ENCODE measurements at regions not wholly inside any gene's neighbourhood (a gene's known extent, or its start where the extent isn't known, plus 50 kb on each side); places are given as distances from the start of the nearest gene placed in this dataset.

GRCh38 chr10:62466590-62466989, 92.4 kb downstream of the ZNF365 start:
- H3K4me2 ChIP-seq (ENCODE audit: low read length): no peak overlapping the region
- H3K4me1 ChIP-seq (ENCODE audit: control insufficient read depth, insufficient read depth, low read length): peaks cover 4% of the 10 kb centered on the region
- no peak overlapping the region for H3K9ac ChIP-seq (ENCODE audit: low read depth, low read length)
- H3K4me3 ChIP-seq (ENCODE audit: low read length): no peak overlapping the region
- no peaks in the 10 kb centered on the region for H3K27me3 ChIP-seq (ENCODE audit: control insufficient read depth, insufficient read depth, low read length)
- H3K36me3 ChIP-seq (ENCODE audit: insufficient read depth, low read length): no peaks in the 10 kb centered on the region
- H3K9me3 ChIP-seq (replicated peaks; ENCODE audit: low read length): no peaks in the 10 kb centered on the region

- Histone ChIP-seq H3K9me3 (replicated peaks; ENCODE audit: low read length) (no peaks in the 10 kb centered on the region), H3K9ac (ENCODE audit: low read depth, low read length) (no peak overlapping the region), H3K4me3 (ENCODE audit: low read length) (no peak overlapping the region), H3K27me3 (ENCODE audit: control insufficient read depth, insufficient read depth, low read length) (no peaks in the 10 kb centered on the region), H3K4me2 (ENCODE audit: low read length) (no peak overlapping the region), H3K36me3 (ENCODE audit: insufficient read depth, low read length) (no peaks in the 10 kb centered on the region), H3K4me1 (ENCODE audit: control insufficient read depth, insufficient read depth, low read length) (peaks cover 4% of the 10 kb centered on the region)
These were observed 93.4 kb downstream of the ZNF365 start for GRCh38 chr10:62467527-62467926.

- Histone ChIP-seq H3K27me3 (ENCODE audit: control insufficient read depth, insufficient read depth, low read length) (no peaks in the 10 kb centered on the region), H3K9me3 (replicated peaks; ENCODE audit: low read length) (no peaks in the 10 kb centered on the region), H3K4me1 (ENCODE audit: control insufficient read depth, insufficient read depth, low read length) (peaks cover 4% of the 10 kb centered on the region), H3K9ac (ENCODE audit: low read depth, low read length) (no peak overlapping the region), H3K4me3 (ENCODE audit: low read length) (no peak overlapping the region), H3K36me3 (ENCODE audit: insufficient read depth, low read length) (no peaks in the 10 kb centered on the region), H3K4me2 (ENCODE audit: low read length) (no peak overlapping the region)
These were observed 97.5 kb downstream of the ZNF365 start for GRCh38 chr10:62471711-62472110.

GRCh38 chr10:62473241-62473640, 99.1 kb downstream of the ZNF365 start:
- H3K36me3 ChIP-seq (ENCODE audit: insufficient read depth, low read length): no peaks in the 10 kb centered on the region
- no peaks in the 10 kb centered on the region for H3K27me3 ChIP-seq (ENCODE audit: control insufficient read depth, insufficient read depth, low read length)
- no peak overlapping the region for H3K9ac ChIP-seq (ENCODE audit: low read depth, low read length)
- H3K4me3 ChIP-seq (ENCODE audit: low read length): no peak overlapping the region
- H3K4me1 ChIP-seq (ENCODE audit: control insufficient read depth, insufficient read depth, low read length): no peaks in the 10 kb centered on the region
- no peaks in the 10 kb centered on the region for H3K9me3 ChIP-seq (replicated peaks; ENCODE audit: low read length)
- H3K4me2 ChIP-seq (ENCODE audit: low read length): no peak overlapping the region

- no peak overlapping the region for H3K4me3 ChIP-seq (ENCODE audit: low read length)
- H3K4me1 ChIP-seq (ENCODE audit: control insufficient read depth, insufficient read depth, low read length): no peaks in the 10 kb centered on the region
- no peaks in the 10 kb centered on the region for H3K36me3 ChIP-seq (ENCODE audit: insufficient read depth, low read length)
- no peaks in the 10 kb centered on the region for H3K27me3 ChIP-seq (ENCODE audit: control insufficient read depth, insufficient read depth, low read length)
- no peak overlapping the region for H3K9ac ChIP-seq (ENCODE audit: low read depth, low read length)
- no peak overlapping the region for H3K4me2 ChIP-seq (ENCODE audit: low read length)
- H3K9me3 ChIP-seq (replicated peaks; ENCODE audit: low read length): no peaks in the 10 kb centered on the region
These were observed 101.4 kb downstream of the ZNF365 start for GRCh38 chr10:62475551-62475950.

- Histone ChIP-seq H3K4me2 (ENCODE audit: low read length) (no peak overlapping the region), H3K4me1 (ENCODE audit: control insufficient read depth, insufficient read depth, low read length) (no peaks in the 10 kb centered on the region), H3K36me3 (ENCODE audit: insufficient read depth, low read length) (no peaks in the 10 kb centered on the region), H3K27me3 (ENCODE audit: control insufficient read depth, insufficient read depth, low read length) (no peaks in the 10 kb centered on the region), H3K9ac (ENCODE audit: low read depth, low read length) (no peak overlapping the region), H3K4me3 (ENCODE audit: low read length) (no peak overlapping the region), H3K9me3 (replicated peaks; ENCODE audit: low read length) (no peaks in the 10 kb centered on the region)
These were observed 105.4 kb downstream of the ZNF365 start for GRCh38 chr10:62479523-62479922.

GRCh38 chr10:62480196-62480595, 106.0 kb downstream of the ZNF365 start:
- no peak overlapping the region for H3K4me3 ChIP-seq (ENCODE audit: low read length)
- H3K27me3 ChIP-seq (ENCODE audit: control insufficient read depth, insufficient read depth, low read length): no peaks in the 10 kb centered on the region
- no peak overlapping the region for H3K9ac ChIP-seq (ENCODE audit: low read depth, low read length)
- H3K9me3 ChIP-seq (replicated peaks; ENCODE audit: low read length): no peaks in the 10 kb centered on the region
- H3K4me2 ChIP-seq (ENCODE audit: low read length): no peak overlapping the region
- no peaks in the 10 kb centered on the region for H3K4me1 ChIP-seq (ENCODE audit: control insufficient read depth, insufficient read depth, low read length)
- no peaks in the 10 kb centered on the region for H3K36me3 ChIP-seq (ENCODE audit: insufficient read depth, low read length)

GRCh38 chr10:62482581-62482980, 108.4 kb downstream of the ZNF365 start:
- Histone ChIP-seq H3K36me3 (ENCODE audit: insufficient read depth, low read length) (no peaks in the 10 kb centered on the region), H3K9ac (ENCODE audit: low read depth, low read length) (no peak overlapping the region)

GRCh38 chr10:62491597-62491996, 117.4 kb downstream of the ZNF365 start:
- no peak overlapping the region for H3K4me2 ChIP-seq (ENCODE audit: low read length)
- H3K4me1 ChIP-seq (ENCODE audit: control insufficient read depth, insufficient read depth, low read length): no peaks in the 10 kb centered on the region
- no peak overlapping the region for H3K9ac ChIP-seq (ENCODE audit: low read depth, low read length)
- no peaks in the 10 kb centered on the region for H3K27me3 ChIP-seq (ENCODE audit: control insufficient read depth, insufficient read depth, low read length)
- H3K36me3 ChIP-seq (ENCODE audit: insufficient read depth, low read length): no peaks in the 10 kb centered on the region
- H3K9me3 ChIP-seq (replicated peaks; ENCODE audit: low read length): no peaks in the 10 kb centered on the region
- no peak overlapping the region for H3K4me3 ChIP-seq (ENCODE audit: low read length)

More at GRCh38 chr10:62482581-62482980, 108.4 kb downstream of the ZNF365 start:
- Histone ChIP-seq H3K27me3 (ENCODE audit: control insufficient read depth, insufficient read depth, low read length) (no peaks in the 10 kb centered on the region), H3K9me3 (replicated peaks; ENCODE audit: low read length) (no peaks in the 10 kb centered on the region), H3K4me3 (ENCODE audit: low read length) (no peak overlapping the region), H3K4me1 (ENCODE audit: control insufficient read depth, insufficient read depth, low read length) (no peaks in the 10 kb centered on the region), H3K4me2 (ENCODE audit: low read length) (no peak overlapping the region)

GRCh38 chr10:62492012-62492869, 118.1 kb downstream of the ZNF365 start:
- no peak overlapping the region for H3K9ac ChIP-seq (ENCODE audit: low read depth, low read length)
- H3K27me3 ChIP-seq (ENCODE audit: control insufficient read depth, insufficient read depth, low read length): peaks cover 3% of the 10 kb centered on the region
- no peak overlapping the region for H3K4me3 ChIP-seq (ENCODE audit: low read length)
- no peaks in the 10 kb centered on the region for H3K36me3 ChIP-seq (ENCODE audit: insufficient read depth, low read length)
- H3K9me3 ChIP-seq (replicated peaks; ENCODE audit: low read length): no peaks in the 10 kb centered on the region
- no peaks in the 10 kb centered on the region for H3K4me1 ChIP-seq (ENCODE audit: control insufficient read depth, insufficient read depth, low read length)
- no peak overlapping the region for H3K4me2 ChIP-seq (ENCODE audit: low read length)

- Histone ChIP-seq H3K4me1 (ENCODE audit: control insufficient read depth, insufficient read depth, low read length) (no peaks in the 10 kb centered on the region), H3K4me2 (ENCODE audit: low read length) (no peak overlapping the region), H3K4me3 (ENCODE audit: low read length) (no peak overlapping the region), H3K9me3 (replicated peaks; ENCODE audit: low read length) (no peaks in the 10 kb centered on the region), H3K36me3 (ENCODE audit: insufficient read depth, low read length) (no peaks in the 10 kb centered on the region), H3K9ac (ENCODE audit: low read depth, low read length) (no peak overlapping the region), H3K27me3 (ENCODE audit: control insufficient read depth, insufficient read depth, low read length) (peaks cover 9% of the 10 kb centered on the region)
These were observed 118.7 kb downstream of the ZNF365 start for GRCh38 chr10:62492870-62493180.

- Histone ChIP-seq H3K27me3 (ENCODE audit: control insufficient read depth, insufficient read depth, low read length) (peaks cover 10% of the 10 kb centered on the region), H3K9ac (ENCODE audit: low read depth, low read length) (no peak overlapping the region), H3K4me1 (ENCODE audit: control insufficient read depth, insufficient read depth, low read length) (no peaks in the 10 kb centered on the region)
These were observed 122.8 kb downstream of the ZNF365 start for GRCh38 chr10:62496925-62497324.

More at GRCh38 chr10:62496925-62497324, 122.8 kb downstream of the ZNF365 start:
- Histone ChIP-seq H3K4me3 (ENCODE audit: low read length) (no peak overlapping the region), H3K4me2 (ENCODE audit: low read length) (no peak overlapping the region), H3K36me3 (ENCODE audit: insufficient read depth, low read length) (no peaks in the 10 kb centered on the region), H3K9me3 (replicated peaks; ENCODE audit: low read length) (no peaks in the 10 kb centered on the region)

Measured in skeletal muscle satellite cell (primary cell).